NT2/D1 (cell line): ENCODE measurements at regions not wholly inside any gene's neighbourhood (a gene's known extent, or its start where the extent isn't known, plus 50 kb on each side); places are given as distances from the start of the nearest gene placed in this dataset.

Experiments
- SUZ12 ChIP-seq: IDR thresholded peaks from 2 replicates; pipeline ENCODE4 v1.6.1; 2011; ENCODE audit not compliant: insufficient read length, insufficient read depth; ENCODE audit errors: extremely low read depth
- YY1 ChIP-seq: IDR thresholded peaks from 2 replicates; pipeline ENCODE4 v1.6.1; 2011; ENCODE audit not compliant: insufficient read length, insufficient read depth

DNA sequence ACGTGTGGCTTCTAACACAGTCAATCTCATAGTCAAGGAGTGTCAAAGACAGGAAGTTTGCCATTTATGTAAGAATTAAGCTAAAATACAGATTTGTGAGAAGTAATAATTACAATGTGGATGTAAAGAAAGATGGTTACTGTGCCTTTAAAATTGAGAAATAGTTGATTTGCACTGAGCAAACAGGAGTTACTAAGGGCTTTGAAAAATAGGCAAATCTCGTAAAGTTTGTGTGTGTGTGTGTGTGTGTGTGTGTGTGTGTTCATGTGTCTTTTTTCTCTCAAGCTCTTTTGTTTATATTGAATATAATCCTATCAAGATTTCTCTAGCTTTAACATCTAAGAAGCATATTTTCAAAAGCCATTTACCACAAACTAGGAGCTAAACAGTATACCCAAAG, 2284.5 kb downstream of the LRRC4C start:
- TF ChIP-seq SUZ12 (no peak), YY1 (no peak)
